Mesenchymal stem cell (in vitro differentiated cells and primary cell): ENCODE measurements at regions not wholly inside any gene's neighbourhood (a gene's known extent, or its start where the extent isn't known, plus 50 kb on each side); places are given as distances from the start of the nearest gene placed in this dataset.

Source experiments
- DNase-seq: peaks from one replicate; pipeline ENCODE4 v3.0.0-alpha.2; 2013
- H2AFZ ChIP-seq: one replicate; pipeline ENCODE4 v1.6.1; 2013; ENCODE audit warnings: low read depth, mild to moderate bottlenecking, control low read depth, inconsistent platforms, low read length, moderate library complexity
- H2AK5ac ChIP-seq: 2 replicates; pipeline ENCODE4 v1.6.1; 2013; ENCODE audit warnings: low read length, moderate library complexity, mild to moderate bottlenecking, inconsistent platforms; ENCODE audit not compliant: severe bottlenecking
- H2BK120ac ChIP-seq: one replicate; pipeline ENCODE4 v1.6.1; 2013; ENCODE audit warnings: low read depth, mild to moderate bottlenecking, inconsistent platforms, low read length, moderate library complexity
- H2BK12ac ChIP-seq, 2 experiments: one replicate each; pipeline ENCODE4 v1.6.1; 2013; ENCODE audit warnings: inconsistent platforms in 2 of 2, low read length in 2 of 2, mild to moderate bottlenecking in 2 of 2, moderate library complexity in 2 of 2, control low read depth in 1 of 2
- H2BK15ac ChIP-seq: one replicate; pipeline ENCODE4 v1.6.1; 2013; ENCODE audit warnings: mild to moderate bottlenecking, low read depth, inconsistent platforms; ENCODE audit not compliant: poor library complexity, severe bottlenecking
- H2BK5ac ChIP-seq: 2 replicates; pipeline ENCODE4 v1.6.1; 2013; ENCODE audit warnings: low read depth, mild to moderate bottlenecking, low read length, control low read depth, inconsistent platforms; ENCODE audit not compliant: poor library complexity, severe bottlenecking
- H3K14ac ChIP-seq, 2 experiments: one replicate each; pipeline ENCODE4 v1.6.1; 2013; ENCODE audit warnings: inconsistent platforms in 2 of 2, low read length in 2 of 2, control low read depth in 1 of 2, mild to moderate bottlenecking in 1 of 2, moderate library complexity in 1 of 2
- H3K18ac ChIP-seq, 2 experiments: one replicate each; pipeline ENCODE4 v1.6.1; 2013; ENCODE audit warnings: inconsistent platforms in 2 of 2, low read length in 2 of 2, control low read depth in 1 of 2, low read depth in 1 of 2, mild to moderate bottlenecking in 1 of 2
- H3K23ac ChIP-seq, 2 experiments: one replicate each; pipeline ENCODE4 v1.6.1; 2013; ENCODE audit warnings: inconsistent platforms in 2 of 2, low read length in 2 of 2, mild to moderate bottlenecking in 2 of 2, moderate library complexity in 2 of 2, control low read depth in 1 of 2
- H3K27ac ChIP-seq: 2 replicates; pipeline ENCODE4 v1.5.1; 2013; ENCODE audit warnings: mild to moderate bottlenecking, moderate library complexity, low read length, control low read depth, inconsistent platforms; ENCODE audit not compliant: poor library complexity, severe bottlenecking
- H3K27me3 ChIP-seq, 2 experiments: 2 replicates each; pipeline versions ENCODE4 v1.6.1 to v1.7.0; 2013; ENCODE audit warnings: low read length in 2 of 2, mild to moderate bottlenecking in 2 of 2, moderate library complexity in 2 of 2, control low read depth in 1 of 2, inconsistent platforms in 1 of 2; ENCODE audit not compliant: control insufficient read depth in 1 of 2, insufficient read depth in 1 of 2
- H3K36me3 ChIP-seq, 2 experiments: 2 replicates each; pipeline versions ENCODE4 v1.6.1 to v1.7.0; 2013; ENCODE audit warnings: low read length in 2 of 2, control low read depth in 1 of 2, inconsistent platforms in 1 of 2, low read depth in 1 of 2, mild to moderate bottlenecking in 1 of 2; ENCODE audit not compliant: insufficient read depth in 2 of 2, control insufficient read depth in 1 of 2
- H3K4ac ChIP-seq, 2 experiments: one replicate each; pipeline ENCODE4 v1.6.1; 2013; ENCODE audit warnings: inconsistent platforms in 2 of 2, low read length in 2 of 2, mild to moderate bottlenecking in 2 of 2, moderate library complexity in 2 of 2, control low read depth in 1 of 2, low read depth in 1 of 2
- H3K4me1 ChIP-seq: 2 replicates; pipeline ENCODE4 v1.6.1; 2013; ENCODE audit warnings: low read depth, low read length, control low read depth; ENCODE audit not compliant: control insufficient read depth, insufficient read depth
- H3K4me2 ChIP-seq: 2 replicates; pipeline ENCODE4 v1.6.1; 2013; ENCODE audit warnings: low read length, mild to moderate bottlenecking, inconsistent platforms; ENCODE audit not compliant: poor library complexity, severe bottlenecking
- H3K4me3 ChIP-seq, 2 experiments: 2 replicates each; pipeline versions ENCODE4 v1.5.1 to v1.7.0; 2013; ENCODE audit warnings: low read length in 2 of 2, mild to moderate bottlenecking in 2 of 2, control low read depth in 1 of 2, low read depth in 1 of 2; ENCODE audit not compliant: insufficient read depth in 1 of 2
- H3K79me1 ChIP-seq: replicated peaks from 2 replicates; pipeline ENCODE4 v1.6.1; 2013; ENCODE audit warnings: mild to moderate bottlenecking, control low read depth, low read length, inconsistent platforms; ENCODE audit not compliant: poor library complexity, severe bottlenecking
- H3K9ac ChIP-seq: 2 replicates; pipeline ENCODE4 v1.7.0; 2013; ENCODE audit warnings: mild to moderate bottlenecking, low read length, moderate library complexity
- H3K9me3 ChIP-seq: 2 replicates; pipeline ENCODE4 v1.7.0; 2013; ENCODE audit warnings: mild to moderate bottlenecking, low read length; ENCODE audit not compliant: control insufficient read depth
- H4K8ac ChIP-seq: one replicate; pipeline ENCODE4 v1.6.1; 2013; ENCODE audit warnings: inconsistent platforms, mild to moderate bottlenecking, low read length, moderate library complexity
- H4K91ac ChIP-seq: one replicate; pipeline ENCODE4 v1.6.1; 2013; ENCODE audit warnings: mild to moderate bottlenecking, low read length, inconsistent platforms
- WGBS: methylation state at CpG from one replicate; pipeline ENCODE4 v1.1.7; 2013; ENCODE audit warnings: mixed read lengths; 5-methylcytosine and 5-hydroxymethylcytosine counted together

DNA sequence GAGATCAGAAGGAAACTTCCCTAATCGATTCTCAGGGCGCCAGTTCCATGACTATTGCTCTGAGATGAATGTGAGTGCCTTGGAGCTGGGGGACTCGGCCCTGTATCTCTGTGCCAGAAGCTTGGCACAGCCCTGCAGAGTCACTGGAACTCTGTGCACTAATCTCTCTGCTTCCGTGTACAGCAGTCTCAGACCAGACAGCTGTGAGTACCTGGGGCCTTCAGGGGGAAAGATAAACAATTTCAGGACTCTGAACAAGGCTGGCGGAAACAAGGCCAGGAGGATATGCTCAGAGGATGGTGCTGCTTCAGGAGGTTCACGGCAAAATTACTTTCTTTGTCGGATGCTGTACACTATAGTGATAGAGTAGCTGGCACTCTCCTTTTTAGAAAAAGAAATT, 131.7 kb upstream of the PRSS58 start:
- DNase-seq: peak; percentile 76
- no peak overlapping the region for H3K9ac ChIP-seq
- no peak overlapping the region for H2BK12ac ChIP-seq
- H3K14ac ChIP-seq: no peak overlapping the region
- H2BK120ac ChIP-seq: peak overlapping the region; percentile 21
- no peak overlapping the region for H2BK5ac ChIP-seq
- no peak overlapping the region for H2BK15ac ChIP-seq
- H3K36me3 ChIP-seq: no peaks in the 10 kb centered on the region
- no peak overlapping the region for H3K23ac ChIP-seq
- H3K4ac ChIP-seq: peak overlapping the region in 1 of 2 experiments; percentile 75
- no peak overlapping the region for H3K4me2 ChIP-seq
- H2AFZ ChIP-seq: peak overlapping the region; percentile 47
- no peak overlapping the region for H4K91ac ChIP-seq
- H3K4me3 ChIP-seq: no peak overlapping the region
- no peaks in the 10 kb centered on the region for H3K27me3 ChIP-seq
- H3K79me1 ChIP-seq: no peaks in the 10 kb centered on the region
- 47% methylated on average over 7 of the region's 7 CpGs for WGBS
- H4K8ac ChIP-seq: peak overlapping the region; percentile 88
- H3K18ac ChIP-seq: no peak overlapping the region
- peaks cover 3% of the 10 kb centered on the region for H3K4me1 ChIP-seq
- H2AK5ac ChIP-seq: no peak overlapping the region
- H3K9me3 ChIP-seq: no peaks in the 10 kb centered on the region
- no peak overlapping the region for H3K27ac ChIP-seq

DNA sequence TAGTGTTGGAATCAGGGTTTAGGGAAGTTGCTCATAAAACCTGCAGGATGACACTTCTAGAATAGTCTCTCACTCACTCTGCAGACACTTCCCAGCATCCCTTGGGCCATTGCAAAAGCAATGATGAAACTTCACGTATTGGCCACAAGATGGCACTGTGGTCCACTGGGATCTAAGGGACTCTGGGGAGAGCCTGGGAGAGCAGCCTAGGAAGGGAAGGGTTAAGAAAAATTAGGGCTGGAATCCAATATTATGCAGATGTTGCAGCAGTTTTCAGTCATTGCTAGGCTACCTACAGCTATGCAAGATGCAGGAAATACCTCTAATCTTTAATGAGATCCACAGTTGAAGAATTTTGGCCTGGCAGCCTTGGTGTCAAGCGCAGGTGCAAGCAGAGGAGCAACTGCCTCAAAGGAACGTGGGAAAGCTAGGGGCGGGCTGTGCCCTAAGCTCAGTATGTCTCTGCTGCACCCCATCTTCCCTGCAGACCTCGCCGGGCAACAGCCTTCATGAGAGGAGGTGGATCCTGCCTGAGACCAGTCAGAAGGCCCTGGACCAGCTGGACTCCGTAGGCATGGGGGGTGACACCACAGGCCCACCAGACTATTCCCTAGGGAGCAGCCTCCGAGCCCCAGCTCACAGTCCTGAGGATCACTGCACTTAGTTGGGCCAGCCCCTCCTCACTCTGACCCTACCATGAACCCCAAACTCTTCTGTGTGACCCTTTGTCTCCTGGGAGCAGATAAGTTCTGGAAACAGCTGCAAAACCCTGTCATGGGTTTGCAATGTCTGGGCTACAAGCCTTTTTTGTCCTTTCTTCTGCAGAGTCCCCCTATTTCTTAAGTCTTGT, 127.9 kb upstream of the PRSS58 start:
- Histone ChIP-seq H2AFZ (no peak overlapping the region), H3K23ac (no peak overlapping the region)
- peak; percentile 73 for DNase-seq

DNA sequence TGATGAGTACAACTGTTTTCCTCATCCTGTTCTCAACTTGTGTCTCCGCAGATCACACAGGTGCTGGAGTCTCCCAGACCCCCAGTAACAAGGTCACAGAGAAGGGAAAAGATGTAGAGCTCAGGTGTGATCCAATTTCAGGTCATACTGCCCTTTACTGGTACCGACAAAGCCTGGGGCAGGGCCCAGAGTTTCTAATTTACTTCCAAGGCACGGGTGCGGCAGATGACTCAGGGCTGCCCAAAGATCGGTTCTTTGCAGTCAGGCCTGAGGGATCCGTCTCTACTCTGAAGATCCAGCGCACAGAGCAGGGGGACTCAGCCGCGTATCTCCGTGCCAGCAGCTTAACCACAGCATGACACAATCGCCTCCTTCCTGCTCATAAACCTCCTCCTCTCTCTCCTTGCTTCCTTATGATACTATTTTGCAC, 126.7 kb upstream of the PRSS58 start:
- peak overlapping the region; percentile 78 for H2AFZ ChIP-seq
- peak overlapping the region; percentile 23 for H2BK120ac ChIP-seq
- H2AK5ac ChIP-seq: no peak overlapping the region
- H3K18ac ChIP-seq: peak overlapping the region in 1 of 2 experiments; percentile 22
- no peaks in the 10 kb centered on the region for H3K36me3 ChIP-seq
- H2BK15ac ChIP-seq: no peak overlapping the region
- H4K91ac ChIP-seq: peak overlapping the region; percentile 86
- peak overlapping the region; percentile 87 for H4K8ac ChIP-seq
- H3K14ac ChIP-seq: no peak overlapping the region
- H3K4me1 ChIP-seq: peaks cover 10% of the 10 kb centered on the region
- H3K4me2 ChIP-seq: no peak overlapping the region
- H3K79me1 ChIP-seq: no peaks in the 10 kb centered on the region
- H3K9ac ChIP-seq: peak overlapping the region; percentile 31
- H3K27ac ChIP-seq: no peak overlapping the region
- no peak overlapping the region for H2BK5ac ChIP-seq
- peak; percentile 71 for DNase-seq
- no peak overlapping the region for H3K4me3 ChIP-seq
- WGBS: 58% methylated on average over 11 of the region's 11 CpGs
- no peaks in the 10 kb centered on the region for H3K27me3 ChIP-seq
- H3K9me3 ChIP-seq: no peaks in the 10 kb centered on the region
- H3K4ac ChIP-seq: no peak overlapping the region
- H3K23ac ChIP-seq: no peak overlapping the region
- peak overlapping the region; percentile 55 to 62 for H2BK12ac ChIP-seq

More for the DNA sequence above, 127.9 kb upstream of the PRSS58 start:
- no peaks in the 10 kb centered on the region for H3K36me3 ChIP-seq
- no peak overlapping the region for H4K91ac ChIP-seq
- no peak overlapping the region for H2AK5ac ChIP-seq
- H2BK120ac ChIP-seq: no peak overlapping the region
- no peaks in the 10 kb centered on the region for H3K79me1 ChIP-seq
- no peak overlapping the region for H3K4ac ChIP-seq
- no peaks in the 10 kb centered on the region for H3K27me3 ChIP-seq
- no peak overlapping the region for H3K14ac ChIP-seq
- no peak overlapping the region for H3K4me2 ChIP-seq
- no peak overlapping the region for H3K4me3 ChIP-seq
- no peak overlapping the region for H3K18ac ChIP-seq
- peaks cover 10% of the 10 kb centered on the region for H3K4me1 ChIP-seq
- H4K8ac ChIP-seq: no peak overlapping the region
- WGBS: 49% methylated on average over 8 of the region's 8 CpGs
- no peak overlapping the region for H3K27ac ChIP-seq
- no peak overlapping the region for H2BK15ac ChIP-seq
- no peaks in the 10 kb centered on the region for H3K9me3 ChIP-seq
- H2BK5ac ChIP-seq: no peak overlapping the region
- H3K9ac ChIP-seq: no peak overlapping the region
- H2BK12ac ChIP-seq: peak overlapping the region in 1 of 2 experiments; percentile 11

DNA sequence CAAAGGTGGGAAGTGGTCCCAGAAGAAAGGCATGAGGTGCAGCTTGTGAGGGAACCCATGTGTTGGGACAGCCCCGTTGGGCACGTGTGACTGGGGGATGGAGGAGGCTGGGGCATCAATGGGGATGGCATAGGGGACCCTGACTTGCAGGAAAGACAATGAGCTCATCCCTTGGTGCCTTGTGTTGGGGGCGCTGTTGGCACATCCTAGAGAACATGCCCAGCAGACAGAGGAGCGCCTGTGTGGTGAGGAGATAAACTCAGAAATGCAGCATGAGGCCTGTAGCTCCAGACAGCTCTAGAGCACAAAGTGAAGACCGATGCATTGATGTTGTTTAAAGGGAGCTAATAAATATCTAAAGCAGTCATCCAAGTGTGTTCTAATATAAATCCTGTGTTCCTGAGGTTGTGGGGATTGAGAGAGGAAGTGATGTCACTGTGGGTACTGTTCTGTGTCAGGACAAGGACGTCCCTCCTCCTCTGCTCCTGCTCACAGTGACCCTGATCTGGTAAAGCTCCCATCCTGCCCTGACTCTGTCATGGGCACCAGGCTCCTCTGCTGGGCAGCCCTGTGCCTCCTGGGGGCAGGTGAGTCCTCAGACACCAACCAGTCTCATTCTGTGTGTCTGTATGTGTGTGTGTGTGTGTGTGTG, 126.1 kb upstream of the PRSS58 start:
- Histone ChIP-seq H3K79me1 (no peaks in the 10 kb centered on the region), H3K27me3 (no peaks in the 10 kb centered on the region), H2BK15ac (no peak overlapping the region), H3K27ac (no peak overlapping the region), H2BK5ac (no peak overlapping the region), H2AFZ (peak overlapping the region; percentile 36), H3K4me2 (no peak overlapping the region), H2BK120ac (no peak overlapping the region), H3K36me3 (no peaks in the 10 kb centered on the region), H3K9me3 (no peaks in the 10 kb centered on the region), H4K8ac (peak overlapping the region; percentile 87), H3K9ac (peak overlapping the region; percentile 31), H3K18ac (peak overlapping the region in 1 of 2 experiments; percentile 22), H3K14ac (peak overlapping the region in 1 of 2 experiments; percentile 94), H2AK5ac (no peak overlapping the region), H3K4me3 (no peak overlapping the region), H2BK12ac (peak overlapping the region; percentile 55 to 62), H4K91ac (peak overlapping the region; percentile 86), H3K4me1 (peaks cover 10% of the 10 kb centered on the region), H3K4ac (no peak overlapping the region), H3K23ac (no peak overlapping the region)
- peak; percentile 53 for DNase-seq
- 87% methylated on average over 5 of the region's 6 CpGs for WGBS
